NB4 (cell line): ENCODE measurements at regions not wholly inside any gene's neighbourhood (a gene's known extent, or its start where the extent isn't known, plus 50 kb on each side); places are given as distances from the start of the nearest gene placed in this dataset.

ENCODE experiments used
- DNase-seq: peaks from one replicate; pipeline ENCODE4 v3.0.0; 2010; ENCODE audit warnings: low read depth
- H3K4me3 ChIP-seq: one replicate; pipeline ENCODE4 v1.5.1; 2011; ENCODE audit warnings: mild to moderate bottlenecking, low read depth, low read length, moderate library complexity
- CTCF ChIP-seq: IDR thresholded peaks from one replicate; pipeline ENCODE4 v1.5.1; 2012; ENCODE audit warnings: low read depth, low read length
- MAX ChIP-seq: IDR thresholded peaks from 2 replicates; pipeline ENCODE4 v1.6.1; 2011; ENCODE audit warnings: low read depth, low read length
- MYC ChIP-seq: IDR thresholded peaks from 2 replicates; pipeline ENCODE4 v1.6.1; 2011; ENCODE audit warnings: low read depth, low read length
- POLR2A ChIP-seq: IDR thresholded peaks from 2 replicates; pipeline ENCODE4 v1.6.1; 2011; ENCODE audit warnings: mild to moderate bottlenecking; ENCODE audit not compliant: insufficient read length; ENCODE audit errors: extremely low read depth

GRCh38 chr12:11577658-11578260 is 71.7 kb upstream of the ETV6 start:
- TF ChIP-seq MAX, result no peak
- no peak for TF ChIP-seq MYC
- no peak for TF ChIP-seq POLR2A
- no peak for TF ChIP-seq CTCF
- H3K4me3 ChIP-seq, result no peak overlapping the region
- DNase-seq, result no peak

- no peak for DNase-seq
- TF ChIP-seq MYC (no peak), CTCF (no peak), MAX (no peak), POLR2A (no peak)
- no peak overlapping the region for H3K4me3 ChIP-seq
Measured at GRCh38 chr12:11578461-11578993, 70.9 kb upstream of the ETV6 start.

- DNase-seq, result peak; percentile 89
- no peak for TF ChIP-seq CTCF
- no peak for TF ChIP-seq MAX
- TF ChIP-seq POLR2A, result no peak
- TF ChIP-seq MYC, result no peak
- H3K4me3 ChIP-seq, result no peak overlapping the region
Measured at GRCh38 chr12:11580125-11580751, 69.2 kb upstream of the ETV6 start.

GRCh38 chr12:11581179-11581755 is 68.2 kb upstream of the ETV6 start:
- DNase-seq, result peak; percentile 81
- TF ChIP-seq CTCF (peak; percentile 4), MYC (no peak)
- H3K4me3 ChIP-seq, result no peak overlapping the region

GRCh38 chr12:11584221-11584855 is 65.1 kb upstream of the ETV6 start:
- no peak overlapping the region for H3K4me3 ChIP-seq
- no peak for TF ChIP-seq MYC
- TF ChIP-seq POLR2A, result no peak
- no peak for TF ChIP-seq CTCF
- no peak for TF ChIP-seq MAX
- peak; percentile 24 for DNase-seq
